ENCODE measurements at regions not wholly inside any gene's neighbourhood (a gene's known extent, or its start where the extent isn't known, plus 50 kb on each side); places are given as distances from the start of the nearest gene placed in this dataset.

GRCh38 chr6:164275773-164276172, 861.3 kb downstream of the QKI start:
- TF ChIP-seq CTCF (optimal IDR thresholded peaks at IDR 0.05 in 1 of 3, IDR thresholded peaks at IDR 0.05 in 1 of 3, conservative IDR thresholded peaks at IDR 0.05 in 1 of 3; ENCODE audit: extremely low read depth in 1 of 3, insufficient read depth in 2 of 3, low read length in 3 of 3) (no peak), EZH2 (IDR thresholded peaks at IDR 0.05; ENCODE audit: low read length) (no peak)

Measured in keratinocyte (primary cell).